ENCODE measurements at regions not wholly inside any gene's neighbourhood (a gene's known extent, or its start where the extent isn't known, plus 50 kb on each side); places are given as distances from the start of the nearest gene placed in this dataset.
A peak's percentile ranks its signal among the peaks of the same experiment; 100 is the strongest.

DNA sequence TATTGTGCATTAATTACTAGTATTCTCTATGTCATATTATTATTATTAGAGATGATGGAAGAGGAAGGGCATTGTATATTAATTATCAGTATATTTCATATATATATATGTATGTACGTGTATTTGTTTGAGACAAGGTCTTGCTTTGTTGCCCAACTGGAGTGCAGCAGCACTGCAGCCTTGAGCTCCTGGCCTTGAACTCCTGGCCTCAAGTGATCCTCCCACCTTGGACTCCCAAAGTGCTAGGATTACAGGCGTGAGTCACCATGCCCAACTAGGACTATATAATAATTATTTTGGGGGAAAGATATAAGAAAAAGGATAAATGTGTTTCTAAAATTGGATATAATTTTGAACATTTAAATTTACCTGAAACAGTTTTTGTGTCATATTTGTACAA, 63.2 kb upstream of the USP24 start:
- Histone ChIP-seq H3K27me3 (ENCODE audit: control insufficient read depth, insufficient read depth, low read length) (no peaks in the 10 kb centered on the region), H3K27ac (ENCODE audit: low read depth, low read length) (no peak overlapping the region), H3K9me3 (ENCODE audit: control insufficient read depth, insufficient read depth, low read length) (no peaks in the 10 kb centered on the region), H3K4me3 (ENCODE audit: low read depth, low read length) (no peak overlapping the region)
- POLR2A ChIA-PET, result no interaction called here
- DNase-seq (ENCODE audit: low read depth, low spot score), result no peak
- CTCF ChIA-PET, result interaction anchor here (0.7 to 6.6 kb wide), 23 partner anchors 10 to 1307 kb away, joined by 3 to 84 read pairs (median 4); no protein-coding TSS in a partner anchor
- no peak for TF ChIP-seq CTCF (IDR thresholded peaks at IDR 0.05; ENCODE audit: low read depth, low read length)

DNA sequence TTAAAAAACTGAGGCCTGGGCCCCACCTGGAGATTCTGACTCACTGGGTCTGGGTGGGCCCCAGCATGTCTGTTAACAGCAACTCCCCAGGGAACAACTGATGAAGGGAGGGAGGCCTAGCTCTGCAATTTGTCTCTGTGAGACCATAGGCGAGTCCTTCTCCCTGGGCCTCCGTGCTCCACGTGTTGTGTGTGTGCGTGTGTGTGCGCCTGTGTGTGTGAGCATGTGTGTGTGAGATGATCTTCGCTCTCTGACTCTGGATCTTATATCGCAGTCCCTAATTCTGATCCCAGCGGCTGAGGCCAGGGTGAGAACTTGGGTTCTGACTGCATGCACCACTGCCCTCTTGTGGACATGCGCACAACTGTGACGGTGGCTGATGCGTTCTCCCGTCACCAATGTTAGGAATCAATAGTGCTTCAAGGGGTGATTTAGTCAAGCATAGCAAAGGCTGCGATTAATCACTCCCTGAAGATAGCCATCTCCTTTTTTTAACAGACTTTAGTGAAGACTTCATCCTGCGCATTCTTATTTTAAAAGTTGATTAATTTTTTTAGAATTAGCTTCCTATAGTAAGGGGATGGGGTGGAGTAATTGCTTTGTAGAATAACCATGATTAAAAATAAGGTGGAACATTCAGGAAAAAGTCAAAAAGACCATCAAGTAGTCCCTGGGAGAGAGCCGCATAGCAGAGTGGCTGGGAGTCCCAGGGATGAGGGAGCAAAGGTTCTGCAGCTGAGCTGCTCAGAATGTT, 62.4 kb upstream of the USP24 start:
- no peaks in the 10 kb centered on the region for H3K9me3 ChIP-seq (ENCODE audit: control insufficient read depth, insufficient read depth, low read length)
- CTCF ChIA-PET, result interaction anchor here (0.5 to 6.6 kb wide), 27 partner anchors 11 to 1308 kb away, joined by 3 to 84 read pairs (median 4); no protein-coding TSS in a partner anchor
- no peak overlapping the region for H3K4me3 ChIP-seq (ENCODE audit: low read depth, low read length)
- no peaks in the 10 kb centered on the region for H3K27me3 ChIP-seq (ENCODE audit: control insufficient read depth, insufficient read depth, low read length)
- no peak overlapping the region for H3K27ac ChIP-seq (ENCODE audit: low read depth, low read length)
- DNase-seq (ENCODE audit: low read depth, low spot score), result peak; percentile 57
- POLR2A ChIA-PET, result no interaction called here
- TF ChIP-seq CTCF (IDR thresholded peaks at IDR 0.05; ENCODE audit: low read depth, low read length), result peak; percentile 88

DNA sequence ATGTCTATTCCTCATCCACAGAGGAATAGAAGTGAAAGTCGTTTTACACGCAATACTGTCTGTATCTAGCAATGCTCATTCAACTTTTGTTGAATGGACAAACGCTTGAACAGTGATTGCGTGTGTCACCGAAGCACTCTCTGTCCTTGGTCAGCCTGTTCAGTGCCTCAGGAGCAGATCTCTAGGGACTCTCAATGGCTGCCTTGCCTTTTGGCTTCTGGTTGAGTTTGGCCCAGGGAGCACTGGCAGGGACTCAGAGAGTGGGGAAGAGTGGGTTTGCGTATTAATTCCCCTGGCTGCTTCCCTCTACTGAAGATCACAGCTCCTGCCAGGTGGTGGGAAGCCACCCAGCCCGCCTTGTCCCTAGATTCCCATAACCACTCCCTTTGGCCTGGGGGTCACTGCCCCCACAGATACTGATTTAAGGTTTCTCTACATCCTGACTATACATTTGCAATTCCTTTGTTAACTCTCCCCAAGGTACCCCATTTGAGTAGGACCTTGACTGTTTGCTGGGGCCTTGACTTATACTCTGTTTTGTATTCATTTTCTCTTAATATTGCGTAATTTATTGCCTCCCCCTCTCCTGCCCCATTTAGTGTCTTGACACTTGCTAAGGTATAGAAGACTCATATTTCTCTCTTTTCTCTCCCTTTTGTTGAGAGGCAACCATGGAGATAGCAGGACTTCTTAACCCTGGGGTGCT, 61.7 kb upstream of the USP24 start:
- POLR2A ChIA-PET, result no interaction called here

GRCh38 chr1:55275941-55276341, 60.8 kb upstream of the USP24 start:
- no peaks in the 10 kb centered on the region for H3K9me3 ChIP-seq (ENCODE audit: control insufficient read depth, insufficient read depth, low read length)
- no peak overlapping the region for H3K4me3 ChIP-seq (ENCODE audit: low read depth, low read length)
- ChIA-PET CTCF (no interaction called here), POLR2A (no interaction called here)
- no peak for TF ChIP-seq CTCF (IDR thresholded peaks at IDR 0.05; ENCODE audit: low read depth, low read length)
- DNase-seq (ENCODE audit: low read depth, low spot score), result no peak
- no peak overlapping the region for H3K27ac ChIP-seq (ENCODE audit: low read depth, low read length)
- no peaks in the 10 kb centered on the region for H3K27me3 ChIP-seq (ENCODE audit: control insufficient read depth, insufficient read depth, low read length)

More for the DNA sequence above, 61.7 kb upstream of the USP24 start:
- Histone ChIP-seq H3K4me3 (ENCODE audit: low read depth, low read length) (no peak overlapping the region), H3K27ac (ENCODE audit: low read depth, low read length) (no peak overlapping the region), H3K9me3 (ENCODE audit: control insufficient read depth, insufficient read depth, low read length) (no peaks in the 10 kb centered on the region), H3K27me3 (ENCODE audit: control insufficient read depth, insufficient read depth, low read length) (no peaks in the 10 kb centered on the region)
- TF ChIP-seq CTCF (IDR thresholded peaks at IDR 0.05; ENCODE audit: low read depth, low read length), result no peak
- CTCF ChIA-PET, result interaction anchor here (0.5 to 6.6 kb wide), 14 partner anchors 41 to 1308 kb away, joined by 3 to 84 read pairs (median 4); no protein-coding TSS in a partner anchor
- no peak for DNase-seq (ENCODE audit: low read depth, low spot score)

DNA sequence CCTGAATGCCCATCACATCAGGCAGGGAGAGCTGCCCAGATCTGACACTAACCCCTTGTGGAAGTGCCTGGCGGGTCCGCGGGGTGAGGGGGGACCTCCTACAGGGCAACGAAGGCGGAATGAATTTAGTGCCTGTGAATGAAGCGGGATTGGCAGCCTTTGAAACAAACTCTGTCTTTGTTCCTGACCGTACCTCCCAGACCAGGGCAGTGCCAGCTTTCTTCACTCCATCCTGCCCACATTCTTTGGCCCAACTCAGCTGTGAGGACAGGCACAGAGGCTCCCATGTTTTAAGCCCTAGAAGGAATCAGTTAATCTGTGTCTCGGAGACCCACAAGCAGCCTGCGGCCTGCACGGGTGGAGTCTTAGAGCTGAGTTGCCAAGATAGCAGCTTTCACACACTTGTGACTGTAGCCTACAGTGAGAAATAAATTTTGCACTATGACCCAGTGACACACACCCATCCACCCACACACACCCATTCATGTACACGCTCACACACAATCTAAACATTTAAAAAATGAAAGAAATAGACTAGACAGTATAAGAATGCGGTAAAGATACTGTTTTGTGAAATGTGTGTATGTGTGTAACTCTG, 60.1 kb upstream of the USP24 start:
- H3K27ac ChIP-seq (ENCODE audit: low read depth, low read length), result peak overlapping the region; percentile 47
- TF ChIP-seq CTCF (IDR thresholded peaks at IDR 0.05; ENCODE audit: low read depth, low read length), result no peak
- ChIA-PET POLR2A (no interaction called here), CTCF (no interaction called here)
- no peak overlapping the region for H3K4me3 ChIP-seq (ENCODE audit: low read depth, low read length)
- no peaks in the 10 kb centered on the region for H3K9me3 ChIP-seq (ENCODE audit: control insufficient read depth, insufficient read depth, low read length)
- DNase-seq (ENCODE audit: low read depth, low spot score), result no peak
- no peaks in the 10 kb centered on the region for H3K27me3 ChIP-seq (ENCODE audit: control insufficient read depth, insufficient read depth, low read length)
